Endothelial cell of umbilical vein (primary cell): ENCODE measurements at regions not wholly inside any gene's neighbourhood (a gene's known extent, or its start where the extent isn't known, plus 50 kb on each side); places are given as distances from the start of the nearest gene placed in this dataset.

Experiments
- BruUV-seq: library from RNA; stranded (reverse); fragments of 400-500 nt; replicated peaks from 2 replicates; lab custom pipeline; 2021; lab: Mats Ljungman, UMichigan
- CTCF ChIA-PET: fragments of 300-600, 350-600 bp; sonication (Branson Sonifier 250); formaldehyde crosslinking; loops from one replicate; lab custom pipeline; 2021; ENCODE audit warnings: antibody characterized with exemption, inconsistent platforms; lab: Charles Lee
- POLR2A ChIA-PET: fragments of 300-600, 350-600 bp; sonication (Branson Sonifier 250); formaldehyde crosslinking; loops from one replicate; lab custom pipeline; 2021; ENCODE audit warnings: antibody characterized with exemption, inconsistent platforms; lab: Charles Lee
- DNase-seq: peaks from one replicate; pipeline ENCODE4 v3.0.0-alpha.2; 2011; ENCODE audit warnings: low read depth, low spot score
- FAIRE-seq: peaks from 2 replicates; lab custom pipeline; 2011; peaks lifted over from hg19 to GRCh38; lab: Jason Lieb, UNC
- H2AFZ ChIP-seq: 2 replicates; pipeline ENCODE4 v1.6.0; 2012; ENCODE audit warnings: low read depth, low read length, control low read depth, inconsistent platforms
- H3K27ac ChIP-seq: 2 replicates; pipeline ENCODE4 v1.5.1; 2011; ENCODE audit warnings: low read depth, mild to moderate bottlenecking, control low read depth, low read length, moderate library complexity; ENCODE audit not compliant: insufficient read depth
- H3K27me3 ChIP-seq, 2 experiments: 2 replicates each; pipeline versions ENCODE4 v1.6.0 to v1.6.1; 2011; ENCODE audit warnings: low read length in 2 of 2, mixed read lengths in 1 of 2; ENCODE audit not compliant: control insufficient read depth in 2 of 2, insufficient read depth in 2 of 2
- H3K36me3 ChIP-seq, 2 experiments: 2 replicates in 1 of 2; 3 replicates in 1 of 2; pipeline ENCODE4 v1.5.1; 2011; ENCODE audit warnings: low read length in 2 of 2, mild to moderate bottlenecking in 1 of 2, moderate library complexity in 1 of 2; ENCODE audit not compliant: control insufficient read depth in 2 of 2, insufficient read depth in 2 of 2; ENCODE audit errors: extremely low read depth in 1 of 2
- H3K4me1 ChIP-seq: 3 replicates; pipeline ENCODE4 v1.5.1; 2011; ENCODE audit warnings: mild to moderate bottlenecking, low read length; ENCODE audit not compliant: control insufficient read depth, insufficient read depth; ENCODE audit errors: extremely low read depth
- H3K4me2 ChIP-seq: 2 replicates; pipeline ENCODE4 v1.6.1; 2011; ENCODE audit warnings: low read length, control low read depth, mixed read lengths; ENCODE audit not compliant: insufficient read depth
- H3K4me3 ChIP-seq, 3 experiments: fragments of 200-600 bp in 1 of 3; sonication (generic), shearing (Covaris generic) in 1 of 3; replicated peaks in 1 of 3; 2 replicates each; pipeline ENCODE4 v1.5.1; 2011 to 2016; ENCODE audit warnings: control low read depth in 3 of 3, low read length in 3 of 3, mild to moderate bottlenecking in 2 of 3, inconsistent platforms in 1 of 3, low read depth in 1 of 3, moderate library complexity in 1 of 3; ENCODE audit not compliant: insufficient read depth in 1 of 3
- H3K79me2 ChIP-seq: 2 replicates; pipeline ENCODE4 v1.6.0; 2012; ENCODE audit warnings: low read length, inconsistent platforms; ENCODE audit not compliant: control insufficient read depth, insufficient read depth
- H3K9ac ChIP-seq: replicated peaks from 2 replicates; pipeline ENCODE3; 2011; ENCODE audit warnings: low read length, control low read depth; ENCODE audit not compliant: insufficient read depth; ENCODE audit errors: extremely low read depth
- H3K9me1 ChIP-seq: replicated peaks from 3 replicates; pipeline ENCODE4 v1.6.0; 2011; ENCODE audit warnings: mild to moderate bottlenecking, low read length; ENCODE audit not compliant: control insufficient read depth, insufficient read depth; ENCODE audit errors: extremely low read depth
- H3K9me3 ChIP-seq: replicated peaks from 2 replicates; pipeline ENCODE4 v1.5.1; 2012; ENCODE audit warnings: low read length, inconsistent platforms; ENCODE audit not compliant: control insufficient read depth, insufficient read depth
- H4K20me1 ChIP-seq: replicated peaks from 2 replicates; pipeline ENCODE3; 2011; ENCODE audit warnings: mild to moderate bottlenecking, low read length; ENCODE audit not compliant: control insufficient read depth, insufficient read depth; ENCODE audit errors: extremely low read depth
- CTCF ChIP-seq, 2 donors: IDR thresholded peaks; 1 replicate in 1 of 2; 2 replicates in 1 of 2; pipeline ENCODE4 v1.5.1; 2011; ENCODE audit warnings: low read length in 2 of 2, mild to moderate bottlenecking in 2 of 2, moderate library complexity in 2 of 2, control low read depth in 1 of 2, inconsistent platforms in 1 of 2, low read depth in 1 of 2; ENCODE audit not compliant: insufficient read depth in 1 of 2; ENCODE audit errors: extremely low read depth in 1 of 2
- EZH2 ChIP-seq: IDR thresholded peaks from 2 replicates; pipeline ENCODE4 v1.6.1; 2012; ENCODE audit warnings: borderline replicate concordance, low read depth, mild to moderate bottlenecking, moderate library complexity, low read length, inconsistent platforms; ENCODE audit not compliant: severe bottlenecking
- FOS ChIP-seq: IDR thresholded peaks from 2 replicates; pipeline ENCODE4 v1.6.1; 2011; ENCODE audit warnings: mild to moderate bottlenecking, low read length, moderate library complexity, borderline replicate concordance; ENCODE audit not compliant: insufficient read depth
- GATA2 ChIP-seq: IDR thresholded peaks from 2 replicates; pipeline ENCODE4 v1.7.0; 2011; ENCODE audit warnings: low read depth, mild to moderate bottlenecking, moderate library complexity, mixed read lengths, low read length; ENCODE audit not compliant: insufficient read length, insufficient read depth
- JUN ChIP-seq: IDR thresholded peaks from 2 replicates; pipeline ENCODE4 v1.6.1; 2011; ENCODE audit warnings: borderline replicate concordance, low read depth; ENCODE audit not compliant: insufficient read length, insufficient read depth
- MAX ChIP-seq: IDR thresholded peaks from 2 replicates; pipeline ENCODE4 v1.6.1; 2011; ENCODE audit not compliant: insufficient read depth, insufficient read length
- MYC ChIP-seq: IDR thresholded peaks from one replicate; pipeline ENCODE4 v1.6.1; 2011; ENCODE audit warnings: mild to moderate bottlenecking, low read depth, low read length
- POLR2A ChIP-seq: IDR thresholded peaks from 2 replicates; pipeline ENCODE4 v1.6.1; 2012; ENCODE audit warnings: low read depth, mild to moderate bottlenecking, control low read depth, low read length
- POLR2AphosphoS5 ChIP-seq: IDR thresholded peaks from 2 replicates; pipeline ENCODE4 v1.6.1; 2012; ENCODE audit warnings: low read depth, mild to moderate bottlenecking, control low read depth, low read length, moderate library complexity; ENCODE audit not compliant: insufficient read depth
- dilution Hi-C: fragments of 300-500 bp; cut with MboI; formaldehyde crosslinking; loops from one replicate; pipeline ENCODE4 v1.15.0; 2019; ENCODE audit warnings: low sequenced_read_pairs; ENCODE audit not compliant: extremely low pct_ligation_motif_present
- intact Hi-C: fragments of 100-400 bp; cut with micrococcal nuclease; formaldehyde crosslinking; loops from one replicate; pipeline ENCODE4 v1.10.0; 2022

DNA sequence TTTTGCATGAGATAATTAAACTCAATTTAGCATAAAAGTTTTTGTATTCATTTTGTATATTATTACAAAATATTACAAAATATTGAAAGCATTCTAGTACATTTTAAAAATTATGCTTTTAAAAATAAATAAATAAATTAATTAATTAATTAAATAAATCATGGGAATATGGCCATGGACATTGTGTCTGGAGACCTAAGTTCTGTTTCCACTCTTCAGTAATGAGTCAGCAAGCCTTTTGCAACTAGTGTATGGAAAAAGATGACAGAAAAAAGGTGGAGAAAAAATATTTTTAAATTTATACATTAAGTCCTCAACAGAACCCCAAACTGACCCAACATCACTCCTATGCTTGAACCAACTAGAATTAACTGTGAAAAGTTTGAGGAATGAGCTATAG, 1187.5 kb upstream of the USP15 start:
- H3K27ac ChIP-seq: no peak overlapping the region
- dilution Hi-C loops (no loop called here), intact Hi-C loops (no loop called here)
- ChIA-PET POLR2A (no interaction called here), CTCF (no interaction called here)
- H3K9me3 ChIP-seq: peaks cover 2% of the 10 kb centered on the region
- BruUV-seq: no TSS peak
- no peak for DNase-seq
- H3K4me2 ChIP-seq: no peak overlapping the region
- TF ChIP-seq GATA2: no peak
- TF ChIP-seq EZH2: no peak
- TF ChIP-seq POLR2AphosphoS5: no peak
- TF ChIP-seq MAX: no peak
- TF ChIP-seq JUN: no peak
- TF ChIP-seq POLR2A: no peak
- TF ChIP-seq CTCF (IDR thresholded peaks at IDR 0.05; ENCODE audit: extremely low read depth in 1 of 2, insufficient read depth in 1 of 2, low read depth in 1 of 2, low read length in 2 of 2): no peak
- no peak for TF ChIP-seq FOS
- TF ChIP-seq MYC: no peak
- H3K4me3 ChIP-seq: no peak overlapping the region
- no peak for FAIRE-seq
- H3K9ac ChIP-seq: no peak overlapping the region
- H2AFZ ChIP-seq: no peak overlapping the region
- no peaks in the 10 kb centered on the region for H3K4me1 ChIP-seq
- H3K27me3 ChIP-seq: no peaks in the 10 kb centered on the region
- H3K9me1 ChIP-seq: no peaks in the 10 kb centered on the region
- no peaks in the 10 kb centered on the region for H3K79me2 ChIP-seq
- no peaks in the 10 kb centered on the region for H4K20me1 ChIP-seq
- H3K36me3 ChIP-seq: no peaks in the 10 kb centered on the region
